Muscle of leg (tissue), 3 donors: ENCODE measurements at regions not wholly inside any gene's neighbourhood (a gene's known extent, or its start where the extent isn't known, plus 50 kb on each side); places are given as distances from the start of the nearest gene placed in this dataset.
"Not testable (repeated sequence)": the region's sequence is repeated elsewhere in the genome, so short reads cannot be mapped to it uniquely, and the experiment has no call there.

Experiments
- DNase-seq: peaks from one replicate; pipeline ENCODE4 v3.0.0; 2013
- H3K27ac ChIP-seq: one replicate; pipeline ENCODE4 v1.5.1; 2013; ENCODE audit warnings: mild to moderate bottlenecking, low read length, control low read depth
- H3K27me3 ChIP-seq: one replicate; pipeline ENCODE4 v1.6.1; 2013; ENCODE audit warnings: low read length; ENCODE audit not compliant: control insufficient read depth, insufficient read depth
- H3K36me3 ChIP-seq: one replicate; pipeline ENCODE4 v1.6.1; 2013; ENCODE audit warnings: low read length; ENCODE audit not compliant: control insufficient read depth, insufficient read depth
- H3K4me1 ChIP-seq: one replicate; pipeline ENCODE4 v1.6.1; 2013; ENCODE audit warnings: low read length; ENCODE audit not compliant: control insufficient read depth, insufficient read depth
- H3K4me3 ChIP-seq: one replicate; pipeline ENCODE4 v1.5.1; 2013; ENCODE audit warnings: low read length, control low read depth
- H3K9me3 ChIP-seq: replicated peaks from 2 replicates; pipeline ENCODE4 v1.6.1; 2013; ENCODE audit warnings: low read depth, low read length; ENCODE audit not compliant: control insufficient read depth
- WGBS: methylation state at CpG from one replicate; pipeline ENCODE4 v1.1.5; 2013; ENCODE audit warnings: missing lambda C conversion rate; ENCODE audit not compliant: insufficient coverage; 5-methylcytosine and 5-hydroxymethylcytosine counted together

DNA sequence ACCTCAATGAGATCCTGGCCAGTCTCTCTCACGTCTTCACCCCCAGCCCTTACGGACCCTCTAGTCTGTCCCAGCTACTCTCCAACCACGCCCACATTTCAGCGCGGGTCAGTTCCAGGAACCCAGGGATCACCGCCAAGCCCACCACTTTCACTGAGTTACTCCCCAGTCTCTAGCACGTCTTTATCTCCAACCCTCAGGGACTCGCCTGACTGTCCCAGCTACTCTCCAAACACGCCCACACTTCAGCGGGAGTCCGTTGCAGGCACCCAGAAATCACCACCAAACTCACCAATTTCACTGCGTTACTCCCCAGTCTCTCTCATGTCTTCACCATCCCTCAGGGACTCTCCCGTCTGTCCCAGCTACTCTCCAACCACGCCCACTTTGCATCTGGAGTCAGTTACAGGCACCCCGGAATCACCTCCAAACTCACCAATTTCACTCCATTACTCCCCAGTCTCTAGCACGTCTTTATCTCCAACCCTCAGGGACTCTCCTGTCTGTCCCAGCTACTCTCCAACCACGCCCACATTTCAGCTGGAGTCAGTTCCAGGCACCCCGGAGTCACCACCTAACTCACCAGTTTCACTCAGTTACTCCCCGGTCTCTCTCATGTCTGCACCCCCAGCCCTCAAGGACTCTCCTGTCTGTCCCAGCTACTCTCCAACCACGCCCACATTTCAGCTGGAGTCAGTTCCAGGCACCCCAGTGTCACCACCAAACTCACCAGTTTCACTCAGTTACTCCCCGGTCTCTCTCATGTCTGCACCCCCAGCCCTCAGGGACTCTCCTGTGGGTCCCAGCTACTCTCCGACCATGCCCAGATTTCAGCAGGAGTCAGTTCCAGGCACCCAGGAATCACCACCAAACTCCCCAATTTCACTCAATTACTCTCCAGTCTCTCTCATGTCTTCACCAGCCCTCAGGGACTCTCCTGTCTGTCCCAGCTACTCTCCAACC lies 336.8 kb downstream of the CWH43 start:
- H3K27me3 ChIP-seq, DNase-seq, H3K4me1 ChIP-seq, H3K4me3 ChIP-seq, H3K9me3 ChIP-seq, H3K27ac ChIP-seq, H3K36me3 ChIP-seq: not testable (repeated sequence)
- WGBS: 70% methylated on average over 22 of the region's 22 CpGs

DNA sequence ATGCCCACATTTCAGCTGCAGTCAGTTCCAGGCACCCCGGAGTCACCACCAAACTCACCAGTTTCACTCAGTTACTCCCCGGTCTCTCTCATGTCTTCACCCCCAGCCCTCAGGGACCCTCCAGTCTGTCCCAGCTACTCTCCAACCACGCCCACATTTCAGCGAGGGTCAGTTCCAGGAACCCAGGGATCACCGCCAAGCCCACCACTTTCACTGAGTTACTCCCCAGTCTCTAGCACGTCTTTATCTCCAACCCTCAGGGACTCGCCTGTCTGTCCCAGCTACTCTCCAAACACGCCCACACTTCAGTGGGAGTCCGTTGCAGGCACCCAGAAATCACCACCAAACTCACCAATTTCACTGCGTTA lies 337.5 kb downstream of the CWH43 start:
- H3K9me3 ChIP-seq, H3K27me3 ChIP-seq, H3K4me1 ChIP-seq, H3K36me3 ChIP-seq, H3K27ac ChIP-seq, DNase-seq, H3K4me3 ChIP-seq: not testable (repeated sequence)
- 92% methylated on average over 2 of the region's 10 CpGs for WGBS
